ENCODE measurements at regions not wholly inside any gene's neighbourhood (a gene's known extent, or its start where the extent isn't known, plus 50 kb on each side); places are given as distances from the start of the nearest gene placed in this dataset.

GRCh38 chr5:40396317-40396716, 283.4 kb upstream of the PTGER4 start:
- H3K9me3 ChIP-seq (replicated peaks; ENCODE audit: insufficient read depth, low read length), result no peaks in the 10 kb centered on the region

GRCh38 chr5:40395251-40395650, 284.5 kb upstream of the PTGER4 start:
- TF ChIP-seq EZH2 (optimal IDR thresholded peaks at IDR 0.05; ENCODE audit: low read depth, low read length), result no peak
- no peak for TF ChIP-seq EZH2phosphoT487 (IDR thresholded peaks at IDR 0.05; ENCODE audit: low read length)
- no peak for TF ChIP-seq CTCF (IDR thresholded peaks at IDR 0.05; ENCODE audit: low read length)
- Histone ChIP-seq H3F3A (ENCODE audit: insufficient read depth, low read length) (no peaks in the 10 kb centered on the region), H2AFZ (ENCODE audit: low read length) (no peak overlapping the region), H3K79me2 (ENCODE audit: low read length) (no peaks in the 10 kb centered on the region), H3K9me2 (replicated peaks; ENCODE audit: insufficient read depth, low read length) (no peaks in the 10 kb centered on the region), H3K9ac (ENCODE audit: low read length) (no peak overlapping the region), H3K4me1 (ENCODE audit: low read length) (no peaks in the 10 kb centered on the region), H3K9me3 (replicated peaks; ENCODE audit: insufficient read depth, low read length) (no peaks in the 10 kb centered on the region), H3K27ac (ENCODE audit: low read length) (no peak overlapping the region), H3K4me2 (ENCODE audit: low read depth, low read length) (no peak overlapping the region), H3K27me3 (replicated peaks; ENCODE audit: insufficient read depth, low read length) (no peaks in the 10 kb centered on the region), H3K4me3 (ENCODE audit: low read length) (no peak overlapping the region), H3K36me3 (replicated peaks; ENCODE audit: insufficient read depth, low read length) (no peaks in the 10 kb centered on the region), H4K20me1 (ENCODE audit: insufficient read depth, low read length) (no peaks in the 10 kb centered on the region)
- DNase-seq, result no peak

More at GRCh38 chr5:40396317-40396716, 283.4 kb upstream of the PTGER4 start:
- no peak overlapping the region for H3K4me2 ChIP-seq (ENCODE audit: low read depth, low read length)
- no peaks in the 10 kb centered on the region for H3F3A ChIP-seq (ENCODE audit: insufficient read depth, low read length)
- no peak overlapping the region for H3K27ac ChIP-seq (ENCODE audit: low read length)
- no peak overlapping the region for H2AFZ ChIP-seq (ENCODE audit: low read length)
- H3K9ac ChIP-seq (ENCODE audit: low read length), result no peak overlapping the region
- DNase-seq, result no peak
- H3K79me2 ChIP-seq (ENCODE audit: low read length), result no peaks in the 10 kb centered on the region
- no peaks in the 10 kb centered on the region for H3K4me1 ChIP-seq (ENCODE audit: low read length)
- no peaks in the 10 kb centered on the region for H3K27me3 ChIP-seq (replicated peaks; ENCODE audit: insufficient read depth, low read length)
- no peaks in the 10 kb centered on the region for H3K9me2 ChIP-seq (replicated peaks; ENCODE audit: insufficient read depth, low read length)
- no peaks in the 10 kb centered on the region for H4K20me1 ChIP-seq (ENCODE audit: insufficient read depth, low read length)
- no peaks in the 10 kb centered on the region for H3K36me3 ChIP-seq (replicated peaks; ENCODE audit: insufficient read depth, low read length)
- no peak for TF ChIP-seq EZH2phosphoT487 (IDR thresholded peaks at IDR 0.05; ENCODE audit: low read length)
- no peak for TF ChIP-seq CTCF (IDR thresholded peaks at IDR 0.05; ENCODE audit: low read length)
- no peak for TF ChIP-seq EZH2 (optimal IDR thresholded peaks at IDR 0.05; ENCODE audit: low read depth, low read length)
- H3K4me3 ChIP-seq (ENCODE audit: low read length), result no peak overlapping the region

- H3K36me3 ChIP-seq (replicated peaks; ENCODE audit: insufficient read depth, low read length), result no peaks in the 10 kb centered on the region
- no peaks in the 10 kb centered on the region for H3K4me1 ChIP-seq (ENCODE audit: low read length)
- H3K4me2 ChIP-seq (ENCODE audit: low read depth, low read length), result no peak overlapping the region
- no peaks in the 10 kb centered on the region for H3F3A ChIP-seq (ENCODE audit: insufficient read depth, low read length)
- H3K9ac ChIP-seq (ENCODE audit: low read length), result no peak overlapping the region
- no peaks in the 10 kb centered on the region for H3K9me3 ChIP-seq (replicated peaks; ENCODE audit: insufficient read depth, low read length)
- no peak overlapping the region for H3K4me3 ChIP-seq (ENCODE audit: low read length)
- H3K79me2 ChIP-seq (ENCODE audit: low read length), result no peaks in the 10 kb centered on the region
- no peaks in the 10 kb centered on the region for H4K20me1 ChIP-seq (ENCODE audit: insufficient read depth, low read length)
- no peak for TF ChIP-seq EZH2 (optimal IDR thresholded peaks at IDR 0.05; ENCODE audit: low read depth, low read length)
- TF ChIP-seq CTCF (IDR thresholded peaks at IDR 0.05; ENCODE audit: low read length), result no peak
- TF ChIP-seq EZH2phosphoT487 (IDR thresholded peaks at IDR 0.05; ENCODE audit: low read length), result no peak
- no peaks in the 10 kb centered on the region for H3K9me2 ChIP-seq (replicated peaks; ENCODE audit: insufficient read depth, low read length)
- H3K27me3 ChIP-seq (replicated peaks; ENCODE audit: insufficient read depth, low read length), result no peaks in the 10 kb centered on the region
- DNase-seq, result no peak
- H2AFZ ChIP-seq (ENCODE audit: low read length), result no peak overlapping the region
- no peak overlapping the region for H3K27ac ChIP-seq (ENCODE audit: low read length)
Measured at GRCh38 chr5:40394698-40395097, 285.0 kb upstream of the PTGER4 start.

Data from MM.1S (cell line).